MCF 10A (cell line): ENCODE measurements at regions not wholly inside any gene's neighbourhood (a gene's known extent, or its start where the extent isn't known, plus 50 kb on each side); places are given as distances from the start of the nearest gene placed in this dataset.

Experiments used
- BruUV-seq: library from RNA; stranded (reverse); fragments of 400-500 nt; replicated peaks from 2 replicates; lab custom pipeline; 2021; lab: Mats Ljungman, UMichigan
- CTCF ChIA-PET: fragments of 300-600 bp; sonication (Branson Sonifier 250); formaldehyde crosslinking; extraction: SDS; loops from one replicate; lab custom pipeline; 2021; ENCODE audit warnings: antibody characterized with exemption, inconsistent platforms; lab: Yijun Ruan, JAX
- POLR2A ChIA-PET: fragments of 300-600, 350-650 bp; sonication (Branson Sonifier 250); formaldehyde crosslinking; extraction: SDS; loops from one replicate; lab custom pipeline; 2020; ENCODE audit warnings: antibody characterized with exemption, inconsistent platforms; lab: Yijun Ruan, JAX
- DNase-seq: peaks from one replicate; pipeline ENCODE4 v3.0.0-alpha.2; 2018; ENCODE audit not compliant: unreplicated experiment
- H3K27ac Mint-ChIP-seq: one replicate; pipeline ENCODE4 v1.8.0; 2022; ENCODE audit warnings: mild to moderate bottlenecking, low read depth, mixed read lengths; ENCODE audit not compliant: unreplicated experiment
- H3K27me3 Mint-ChIP-seq: one replicate; pipeline ENCODE4 v1.8.0; 2022; ENCODE audit warnings: mixed read lengths; ENCODE audit not compliant: insufficient read depth, unreplicated experiment
- H3K36me3 Mint-ChIP-seq: one replicate; pipeline ENCODE4 v1.8.0; 2022; ENCODE audit warnings: mild to moderate bottlenecking, moderate library complexity, mixed read lengths; ENCODE audit not compliant: insufficient read depth, unreplicated experiment
- H3K4me1 Mint-ChIP-seq: one replicate; pipeline ENCODE4 v1.8.0; 2022; ENCODE audit warnings: mixed read lengths; ENCODE audit not compliant: insufficient read depth, unreplicated experiment
- H3K4me3 Mint-ChIP-seq: one replicate; pipeline ENCODE4 v1.8.0; 2022; ENCODE audit warnings: mild to moderate bottlenecking, moderate library complexity, mixed read lengths; ENCODE audit not compliant: unreplicated experiment
- H3K9me3 Mint-ChIP-seq: one replicate; pipeline ENCODE4 v1.8.0; 2022; ENCODE audit warnings: mixed read lengths; ENCODE audit not compliant: unreplicated experiment
- intact Hi-C: fragments of 100-400 bp; cut with micrococcal nuclease; formaldehyde crosslinking; loops from 2 replicates; pipeline ENCODE4 v1.14.1; 2022
- TF ChIP-seq, protein P1 (sequence below): fragments of 200-600 bp; IDR thresholded peaks from one replicate; pipeline ENCODE4 v1.8.0; 2022; ENCODE audit warnings: antibody characterized with exemption, mild to moderate bottlenecking; ENCODE audit not compliant: unreplicated experiment

DNA sequence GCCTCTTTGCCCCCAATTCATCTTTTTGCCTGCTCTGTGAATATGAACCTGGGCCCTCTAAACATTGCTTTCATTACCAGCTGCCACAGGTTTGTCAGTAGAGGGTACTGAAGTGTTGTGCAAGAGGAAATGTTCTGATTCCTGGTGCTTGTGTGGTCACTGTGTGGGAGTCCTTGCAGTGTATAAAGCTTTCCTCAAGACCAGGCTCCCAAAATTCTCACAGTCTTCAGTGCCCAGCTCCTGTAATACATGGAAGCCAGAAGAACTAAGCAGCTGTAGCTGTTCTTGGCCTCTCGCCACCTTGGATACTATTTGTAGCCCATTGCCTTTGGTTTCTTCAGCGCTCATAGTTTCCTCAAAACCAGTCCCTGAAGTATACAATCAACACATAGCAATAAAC is 1046.2 kb downstream of the BRINP3 start:
- Mint-ChIP-seq H3K27ac (no peak overlapping the region), H3K4me3 (no peak overlapping the region), H3K4me1 (peaks cover 6% of the 10 kb centered on the region), H3K36me3 (no peaks in the 10 kb centered on the region), H3K27me3 (no peaks in the 10 kb centered on the region), H3K9me3 (no peaks in the 10 kb centered on the region)
- intact Hi-C loops = loop anchor here (10.0 kb wide), 2 partner anchors 243 to 1003 kb away; no protein-coding TSS in a partner anchor
- peak; percentile 35 for DNase-seq
- TF ChIP-seq, protein P1, sequence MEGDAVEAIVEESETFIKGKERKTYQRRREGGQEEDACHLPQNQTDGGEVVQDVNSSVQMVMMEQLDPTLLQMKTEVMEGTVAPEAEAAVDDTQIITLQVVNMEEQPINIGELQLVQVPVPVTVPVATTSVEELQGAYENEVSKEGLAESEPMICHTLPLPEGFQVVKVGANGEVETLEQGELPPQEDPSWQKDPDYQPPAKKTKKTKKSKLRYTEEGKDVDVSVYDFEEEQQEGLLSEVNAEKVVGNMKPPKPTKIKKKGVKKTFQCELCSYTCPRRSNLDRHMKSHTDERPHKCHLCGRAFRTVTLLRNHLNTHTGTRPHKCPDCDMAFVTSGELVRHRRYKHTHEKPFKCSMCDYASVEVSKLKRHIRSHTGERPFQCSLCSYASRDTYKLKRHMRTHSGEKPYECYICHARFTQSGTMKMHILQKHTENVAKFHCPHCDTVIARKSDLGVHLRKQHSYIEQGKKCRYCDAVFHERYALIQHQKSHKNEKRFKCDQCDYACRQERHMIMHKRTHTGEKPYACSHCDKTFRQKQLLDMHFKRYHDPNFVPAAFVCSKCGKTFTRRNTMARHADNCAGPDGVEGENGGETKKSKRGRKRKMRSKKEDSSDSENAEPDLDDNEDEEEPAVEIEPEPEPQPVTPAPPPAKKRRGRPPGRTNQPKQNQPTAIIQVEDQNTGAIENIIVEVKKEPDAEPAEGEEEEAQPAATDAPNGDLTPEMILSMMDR = no peak
- POLR2A ChIA-PET = interaction anchor here (0.6 kb wide), 1 partner anchor 1031 kb away, joined by 3 read pairs; no protein-coding TSS in a partner anchor
- CTCF ChIA-PET = interaction anchor here (0.7 to 1.4 kb wide), 2 partner anchors 368 to 618 kb away, joined by 3 to 4 read pairs; no protein-coding TSS in a partner anchor
- no TSS peak for BruUV-seq

DNA sequence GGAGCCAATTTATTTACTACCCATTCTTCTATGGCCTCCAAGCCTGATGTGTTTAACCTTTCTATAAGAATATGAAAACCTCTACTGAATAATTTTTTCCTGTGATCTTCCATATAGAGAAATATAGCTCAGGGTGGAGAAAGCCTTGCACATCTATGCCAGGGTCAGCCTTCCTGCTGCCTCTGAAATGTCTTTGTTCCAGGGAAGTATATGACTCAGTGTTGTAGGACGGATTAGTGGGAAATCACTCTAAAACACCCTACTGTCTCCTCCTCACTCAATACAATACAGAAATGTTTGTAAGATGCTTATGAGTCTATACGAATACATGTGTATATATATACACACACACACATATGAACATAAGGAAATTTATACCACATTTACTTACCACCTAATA is 1044.9 kb downstream of the BRINP3 start:
- peaks cover 6% of the 10 kb centered on the region for H3K4me1 Mint-ChIP-seq
- no peak overlapping the region for H3K4me3 Mint-ChIP-seq
- ChIA-PET POLR2A (interaction anchor here (0.6 kb wide), 2 partner anchors 10 to 392 kb away, joined by 3 read pairs; no protein-coding TSS in a partner anchor), CTCF (interaction anchor here (0.6 kb wide), 2 partner anchors 9 to 1117 kb away, joined by 3 to 4 read pairs; no protein-coding TSS in a partner anchor)
- H3K27me3 Mint-ChIP-seq = no peaks in the 10 kb centered on the region
- H3K27ac Mint-ChIP-seq = no peak overlapping the region
- H3K36me3 Mint-ChIP-seq = no peaks in the 10 kb centered on the region
- BruUV-seq = no TSS peak
- no peaks in the 10 kb centered on the region for H3K9me3 Mint-ChIP-seq
- DNase-seq = no peak
- TF ChIP-seq, protein P1 = no peak
- intact Hi-C loops = loop anchor here (10.0 kb wide), 2 partner anchors 242 to 1002 kb away; no protein-coding TSS in a partner anchor

DNA sequence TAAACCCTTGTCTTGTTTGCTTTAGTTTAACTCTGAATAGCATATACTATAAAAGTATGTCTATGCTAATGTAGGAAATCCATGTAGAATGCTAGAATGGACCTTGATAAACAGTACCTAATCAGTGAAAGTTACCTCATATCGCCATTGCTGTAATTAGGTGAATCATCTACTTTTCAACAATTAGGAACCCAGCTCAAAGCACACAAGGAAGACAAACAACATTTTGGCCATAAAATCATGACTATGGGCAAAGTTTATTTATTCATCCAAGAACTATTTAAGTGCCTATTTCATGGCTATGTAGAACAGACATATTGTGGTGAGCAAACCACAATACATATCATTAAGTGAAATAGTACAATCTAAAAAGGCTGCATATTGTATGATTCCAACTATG is 1043.2 kb downstream of the BRINP3 start:
- intact Hi-C loops = loop anchor here (10.0 kb wide), 2 partner anchors 240 to 1000 kb away; no protein-coding TSS in a partner anchor
- Mint-ChIP-seq H3K9me3 (no peaks in the 10 kb centered on the region), H3K4me3 (no peak overlapping the region), H3K27ac (no peak overlapping the region), H3K4me1 (peaks cover 3% of the 10 kb centered on the region), H3K27me3 (no peaks in the 10 kb centered on the region), H3K36me3 (no peaks in the 10 kb centered on the region)
- no peak for DNase-seq
- ChIA-PET POLR2A (no interaction called here), CTCF (no interaction called here)
- TF ChIP-seq, protein P1 = no peak
- BruUV-seq = no TSS peak

DNA sequence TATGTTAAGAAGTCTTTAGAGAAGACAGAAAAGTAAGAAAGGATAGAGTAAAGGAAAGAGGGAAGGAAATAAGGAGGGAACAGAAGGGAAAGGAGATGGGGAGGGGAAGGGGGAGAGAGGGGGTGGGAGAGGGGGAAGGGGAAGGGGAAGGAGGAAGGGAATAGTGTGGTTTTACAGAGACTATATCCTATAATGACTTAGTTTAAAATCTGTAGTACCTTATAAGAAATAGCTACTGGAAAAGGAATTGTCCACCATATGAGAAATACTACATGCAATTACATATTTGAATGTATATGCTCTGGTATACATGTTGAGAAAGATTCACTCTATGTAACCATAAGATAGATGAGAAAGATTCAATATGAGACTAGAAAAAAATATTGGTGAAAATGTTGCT is 1042.3 kb downstream of the BRINP3 start:
- no TSS peak for BruUV-seq
- no peaks in the 10 kb centered on the region for H3K4me1 Mint-ChIP-seq
- H3K4me3 Mint-ChIP-seq = no peak overlapping the region
- intact Hi-C loops = loop anchor here (10.0 kb wide), 2 partner anchors 239 to 999 kb away; no protein-coding TSS in a partner anchor
- TF ChIP-seq, protein P1 = no peak
- ChIA-PET POLR2A (interaction anchor here (0.6 kb wide), 1 partner anchor 491 kb away, joined by 4 read pairs; no protein-coding TSS in a partner anchor), CTCF (no interaction called here)
- H3K27me3 Mint-ChIP-seq = no peaks in the 10 kb centered on the region
- DNase-seq = no peak
- no peak overlapping the region for H3K27ac Mint-ChIP-seq
- H3K36me3 Mint-ChIP-seq = no peaks in the 10 kb centered on the region
- no peaks in the 10 kb centered on the region for H3K9me3 Mint-ChIP-seq
